GM21825 (cell line): ENCODE measurements at regions not wholly inside any gene's neighbourhood (a gene's known extent, or its start where the extent isn't known, plus 50 kb on each side); places are given as distances from the start of the nearest gene placed in this dataset.
"Not testable (repeated sequence)": the region's sequence is repeated elsewhere in the genome, so short reads cannot be mapped to it uniquely, and the experiment has no call there.

ENCODE experiments used
- ATAC-seq: cut with Tn5 transposase; IDR thresholded peaks from one replicate; pipeline ENCODE4 v1.9.1; 2021; ENCODE audit warnings: mild to moderate bottlenecking, moderate library complexity; ENCODE audit not compliant: unreplicated experiment

DNA sequence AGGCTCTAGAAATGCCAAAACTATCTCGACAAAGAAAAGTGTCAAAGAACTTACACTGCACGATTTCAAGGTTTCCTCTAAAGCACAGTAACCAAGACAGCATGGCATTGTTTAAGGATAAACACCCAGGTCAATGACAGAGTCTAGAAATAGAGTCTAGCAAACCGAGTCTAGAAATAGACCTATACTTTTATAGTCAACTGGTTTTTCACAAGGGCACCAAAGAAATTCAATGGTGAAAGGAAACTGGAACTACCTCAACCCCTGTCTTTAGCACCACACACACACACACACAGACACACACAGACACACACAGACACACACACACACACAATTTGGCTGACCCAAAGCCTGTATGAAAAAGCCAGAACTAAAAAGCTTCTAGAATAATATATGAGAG, 67.1 kb upstream of the PGBD5 start:
- ATAC-seq: no peak

DNA sequence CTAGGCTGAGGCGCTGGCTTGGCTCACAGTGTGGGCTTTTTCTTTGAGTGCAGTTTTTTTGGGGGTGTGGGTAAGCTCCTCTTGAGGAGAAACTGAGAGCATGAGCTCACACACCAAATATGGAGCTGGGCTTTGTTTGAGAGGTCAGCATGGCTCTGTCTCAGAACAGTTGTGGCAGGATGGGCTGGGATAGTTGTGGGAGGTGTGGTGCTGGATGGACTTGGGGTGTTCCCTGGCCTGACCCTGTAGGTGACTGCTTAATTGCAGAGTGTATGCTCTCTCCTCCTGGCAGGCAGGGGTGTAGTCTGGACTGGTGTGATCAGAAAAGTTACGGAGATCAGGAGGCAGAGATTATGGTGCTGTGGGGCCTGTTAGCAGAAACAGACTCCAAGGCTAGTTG, 64.3 kb upstream of the PGBD5 start:
- ATAC-seq: no peak

DNA sequence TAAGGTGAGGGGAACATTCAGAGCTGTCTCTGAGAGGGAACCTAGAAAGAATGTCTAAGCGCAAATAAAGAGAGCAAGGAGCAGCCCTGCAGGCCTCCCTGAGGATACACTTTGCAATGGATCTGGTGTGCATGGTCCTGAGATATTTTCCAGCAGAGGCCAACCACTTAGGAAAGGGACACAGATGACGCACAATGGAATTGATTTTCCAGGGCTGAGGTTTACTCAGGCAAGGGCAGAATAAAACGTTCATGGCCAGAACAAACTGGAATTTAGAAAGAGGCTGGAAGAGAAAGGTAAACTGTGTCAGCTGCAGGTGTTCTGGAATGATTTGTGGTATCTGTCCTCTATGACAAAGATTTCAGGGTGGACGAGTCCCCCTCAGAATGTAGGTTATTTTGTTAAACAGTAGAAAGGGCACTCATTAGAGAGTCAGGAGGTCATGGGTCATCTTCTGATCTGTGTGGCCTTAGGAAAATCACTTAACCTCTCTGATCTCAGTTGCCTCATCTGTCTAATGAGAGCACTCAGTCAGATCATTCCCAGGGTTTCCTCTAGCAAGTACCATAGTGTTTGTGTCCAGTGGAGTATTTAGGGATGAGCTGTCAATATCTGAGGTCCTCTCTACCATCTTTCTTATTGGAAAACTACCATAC, 61.8 kb upstream of the PGBD5 start:
- ATAC-seq: no peak

DNA sequence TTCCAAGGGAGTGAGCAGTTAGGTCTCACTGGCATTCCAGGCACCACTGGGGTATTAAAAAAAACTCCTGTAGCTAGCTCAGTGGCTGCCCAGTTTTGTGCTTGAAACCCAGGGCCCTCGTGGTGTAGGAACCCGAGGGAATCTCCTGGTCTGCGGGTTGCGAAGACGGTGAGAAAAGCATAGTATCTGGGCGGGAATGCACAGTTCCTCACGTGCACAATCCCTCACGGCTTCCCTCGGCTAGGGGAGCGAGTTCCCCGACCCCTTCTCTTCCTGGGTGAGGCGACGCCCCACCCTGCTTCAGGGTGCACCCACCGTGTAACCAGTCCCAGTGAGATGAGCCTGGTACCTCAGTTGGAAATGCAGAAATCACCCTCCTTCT, 50.5 kb upstream of the PGBD5 start:
- ATAC-seq: no peak

DNA sequence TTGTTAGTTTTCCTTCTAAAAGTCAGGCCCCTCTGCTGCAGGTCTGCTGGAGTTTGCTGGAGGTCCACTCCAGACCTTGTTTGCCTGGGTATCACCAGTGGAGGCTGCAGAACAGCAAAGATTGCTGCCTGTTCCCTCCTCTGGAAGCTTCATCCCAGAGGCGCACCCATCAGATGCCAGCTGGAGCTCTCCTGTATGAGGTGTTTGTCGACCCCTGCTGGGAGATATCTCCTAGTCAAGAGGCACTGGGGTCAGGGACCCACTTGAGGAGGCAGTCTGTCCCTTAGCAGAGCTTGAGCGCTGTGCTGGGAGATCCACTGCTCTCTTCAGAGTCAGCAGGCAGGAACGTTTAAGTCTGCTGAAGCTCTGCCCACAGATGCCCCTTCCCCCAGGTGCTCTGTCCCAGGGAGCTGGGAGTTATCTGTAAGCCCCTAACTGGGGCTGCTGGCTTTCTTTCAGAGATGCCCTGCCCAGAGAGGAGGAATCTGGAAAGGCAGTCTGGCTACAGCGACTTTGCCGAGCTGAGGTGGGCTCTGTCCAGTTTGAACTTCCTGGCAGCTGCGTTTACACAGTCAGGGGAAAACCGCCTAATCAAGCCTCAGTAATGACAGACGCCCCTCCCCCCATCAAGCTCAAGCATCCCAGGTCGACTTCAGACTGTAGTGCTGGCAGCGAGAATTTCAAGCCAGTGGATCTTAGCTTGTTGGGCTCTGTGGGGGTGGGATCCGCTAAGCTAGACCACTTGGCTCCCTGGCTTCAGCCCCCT, 49.9 kb upstream of the PGBD5 start:
- ATAC-seq: not testable (repeated sequence)
